Kidney (tissue), 13 donors: ENCODE measurements at regions not wholly inside any gene's neighbourhood (a gene's known extent, or its start where the extent isn't known, plus 50 kb on each side); places are given as distances from the start of the nearest gene placed in this dataset.

Experiments
- DNase-seq, 5 donors: peaks; one replicate each; pipeline ENCODE4 v3.0.0-alpha.2; 2013 to 2020
- FAIRE-seq: peaks from 2 replicates; lab custom pipeline; 2012; peaks lifted over from hg19 to GRCh38; lab: Jason Lieb, UNC
- H3K27ac ChIP-seq, 2 donors: one replicate each; pipeline ENCODE4 v1.7.0; 2013; ENCODE audit warnings: low read depth in 2 of 2, low read length in 2 of 2, inconsistent platforms in 1 of 2
- H3K27me3 ChIP-seq: one replicate; pipeline ENCODE4 v1.7.1; 2013; ENCODE audit warnings: low read length, inconsistent platforms; ENCODE audit not compliant: control insufficient read depth, insufficient read depth
- H3K36me3 ChIP-seq, 3 donors: one replicate each; pipeline versions ENCODE4 v1.7.0 to v1.7.1; 2013; ENCODE audit warnings: low read length in 3 of 3, control low read depth in 1 of 3, inconsistent platforms in 1 of 3; ENCODE audit not compliant: insufficient read depth in 3 of 3, control insufficient read depth in 2 of 3
- H3K4me1 ChIP-seq, 3 donors: one replicate each; pipeline versions ENCODE4 v1.7.0 to v1.7.1; 2013; ENCODE audit warnings: low read length in 3 of 3, inconsistent platforms in 1 of 3, low read depth in 1 of 3; ENCODE audit not compliant: control insufficient read depth in 2 of 3, insufficient read depth in 2 of 3
- H3K4me3 ChIP-seq, 3 donors: one replicate each; pipeline versions ENCODE4 v1.7.0 to v1.8.1; 2013; ENCODE audit warnings: low read length in 3 of 3, control low read depth in 1 of 3, inconsistent platforms in 1 of 3
- H3K9ac ChIP-seq, 3 donors: one replicate each; pipeline versions ENCODE4 v1.7.0 to v1.7.1; 2013; ENCODE audit warnings: low read length in 3 of 3, control low read depth in 1 of 3, inconsistent platforms in 1 of 3
- H3K9me3 ChIP-seq, 3 donors: one replicate each; pipeline versions ENCODE4 v1.7.0 to v1.7.1; 2013; ENCODE audit warnings: low read length in 3 of 3, control low read depth in 1 of 3, inconsistent platforms in 1 of 3; ENCODE audit not compliant: control insufficient read depth in 2 of 3, insufficient read depth in 1 of 3
- CTCF ChIP-seq: IDR thresholded peaks from 3 replicates; pipeline ENCODE4 v1.5.1; 2012; ENCODE audit warnings: mild to moderate bottlenecking, moderate library complexity, borderline replicate concordance; ENCODE audit not compliant: insufficient read depth; ENCODE audit errors: extremely low read depth
- intact Hi-C: fragments of 100-400 bp; cut with DNase I; formaldehyde crosslinking; loops from one replicate; pipeline ENCODE4 v1.11.1; 2022
- donor health status: control.
- donor health status: control.
- donor health status: control.
- donor health status: control.
- donor health status: control.
- donor health status: DM: yes; HTN: yes; CAD: no.
- donor health status: Normal renal cell carcinoma (clear cell type).

DNA sequence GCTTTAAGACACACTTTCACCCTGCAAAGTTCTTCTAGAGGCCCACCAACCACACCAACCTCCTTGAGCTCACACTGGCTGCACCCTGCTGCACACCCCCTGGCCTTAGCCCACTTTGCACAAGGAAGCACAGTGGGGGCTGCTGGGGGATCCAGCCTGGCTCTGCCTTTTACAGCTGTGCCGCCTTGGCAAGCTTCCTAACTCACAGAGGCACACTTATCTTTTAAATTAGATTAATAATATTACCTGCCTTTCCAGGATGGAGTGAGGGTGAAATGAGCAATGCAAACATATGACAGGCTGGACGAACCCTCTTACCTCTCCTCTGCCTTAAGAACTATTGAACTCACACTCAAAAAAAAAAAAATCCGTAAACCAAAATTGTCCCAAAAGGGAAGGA is 715.8 kb upstream of the ID2 start:
- Histone ChIP-seq H3K4me1 (no peaks in the 10 kb centered on the region), H3K27me3 (no peaks in the 10 kb centered on the region), H3K9ac (no peak overlapping the region), H3K36me3 (no peaks in the 10 kb centered on the region), H3K4me3 (no peak overlapping the region), H3K9me3 (no peaks in the 10 kb centered on the region), H3K27ac (no peak overlapping the region)
- FAIRE-seq, result no peak
- no peak for DNase-seq
- TF ChIP-seq CTCF, result no peak
- intact Hi-C loops, result no loop called here

DNA sequence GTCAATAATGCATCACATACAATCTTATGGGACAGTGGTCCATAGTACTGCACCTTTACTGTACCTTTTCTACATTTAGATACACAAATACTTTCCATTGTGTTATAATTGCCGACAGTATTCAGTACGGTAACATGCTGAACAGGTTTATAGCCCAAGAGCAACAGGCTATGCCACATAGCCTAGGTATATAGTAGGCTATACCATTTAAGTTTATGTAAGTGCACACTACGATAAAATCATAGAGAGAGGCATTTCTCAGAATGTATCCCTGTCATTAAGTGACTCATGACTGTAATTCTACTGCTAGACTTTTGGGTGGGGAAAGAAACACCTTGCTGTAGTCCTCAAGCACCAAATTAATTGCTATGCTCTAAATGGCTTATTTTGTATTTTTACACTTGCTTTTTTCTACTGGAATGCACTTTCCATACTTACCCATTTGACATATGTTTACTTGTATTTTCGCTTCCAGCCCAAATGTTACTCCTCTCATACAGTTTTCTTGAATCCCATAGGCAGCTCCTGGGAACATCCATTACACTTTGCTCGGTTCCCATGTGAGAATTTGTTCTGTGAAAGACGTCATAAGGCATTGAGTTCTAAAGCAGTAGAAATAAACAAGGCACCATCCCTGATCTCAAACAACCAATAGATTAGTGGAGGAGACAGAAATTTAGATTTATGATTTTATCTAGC is 714.0 kb upstream of the ID2 start:
- no peak for TF ChIP-seq CTCF
- intact Hi-C loops, result no loop called here
- Histone ChIP-seq H3K36me3 (no peaks in the 10 kb centered on the region), H3K9ac (no peak overlapping the region), H3K9me3 (no peaks in the 10 kb centered on the region), H3K27ac (no peak overlapping the region), H3K27me3 (no peaks in the 10 kb centered on the region), H3K4me1 (no peaks in the 10 kb centered on the region), H3K4me3 (no peak overlapping the region)
- FAIRE-seq, result no peak
- DNase-seq, result no peak

DNA sequence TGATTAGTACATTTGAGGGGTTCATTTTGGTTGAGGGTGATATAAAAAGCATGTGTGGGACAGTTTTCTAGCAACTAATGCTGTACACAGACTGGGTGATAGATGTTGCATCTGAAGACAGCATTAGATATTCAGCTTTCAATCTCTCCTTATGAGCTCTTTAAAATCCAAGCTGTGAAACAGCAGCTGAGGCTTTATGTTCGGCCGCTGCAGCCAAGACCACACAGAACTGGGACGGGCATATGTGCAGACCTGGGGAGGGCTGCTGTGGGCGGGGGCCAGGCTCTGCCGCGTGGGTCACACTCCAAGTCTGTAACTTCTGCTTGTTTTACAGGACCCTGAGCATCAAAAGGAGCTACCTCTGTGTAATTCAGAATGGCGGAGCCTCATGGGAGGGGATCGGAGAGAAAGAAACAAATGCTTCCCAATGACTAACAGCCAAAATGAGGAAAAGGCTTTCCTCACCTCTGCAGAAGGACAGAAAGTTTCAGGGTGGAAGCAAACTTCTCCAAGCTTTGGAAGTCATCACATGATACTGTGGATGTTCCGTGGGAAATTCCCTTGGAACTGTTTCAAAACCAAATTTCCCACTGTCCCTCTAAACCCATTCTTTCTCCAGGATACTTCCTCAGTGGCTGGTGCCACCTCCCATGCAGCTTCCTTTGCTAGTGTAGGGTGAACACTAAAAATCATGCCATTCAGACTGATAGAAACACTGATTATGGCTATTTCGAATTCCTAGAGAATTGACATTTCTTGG is 711.9 kb upstream of the ID2 start:
- intact Hi-C loops, result no loop called here
- no peak overlapping the region for H3K27ac ChIP-seq
- H3K36me3 ChIP-seq, result no peaks in the 10 kb centered on the region
- TF ChIP-seq CTCF, result no peak
- H3K4me3 ChIP-seq, result no peak overlapping the region
- no peaks in the 10 kb centered on the region for H3K4me1 ChIP-seq
- DNase-seq, result no peak
- no peaks in the 10 kb centered on the region for H3K9me3 ChIP-seq
- no peaks in the 10 kb centered on the region for H3K27me3 ChIP-seq
- no peak overlapping the region for H3K9ac ChIP-seq
- FAIRE-seq, result no peak
